ENCODE measurements at regions not wholly inside any gene's neighbourhood (a gene's known extent, or its start where the extent isn't known, plus 50 kb on each side); places are given as distances from the start of the nearest gene placed in this dataset.

DNA sequence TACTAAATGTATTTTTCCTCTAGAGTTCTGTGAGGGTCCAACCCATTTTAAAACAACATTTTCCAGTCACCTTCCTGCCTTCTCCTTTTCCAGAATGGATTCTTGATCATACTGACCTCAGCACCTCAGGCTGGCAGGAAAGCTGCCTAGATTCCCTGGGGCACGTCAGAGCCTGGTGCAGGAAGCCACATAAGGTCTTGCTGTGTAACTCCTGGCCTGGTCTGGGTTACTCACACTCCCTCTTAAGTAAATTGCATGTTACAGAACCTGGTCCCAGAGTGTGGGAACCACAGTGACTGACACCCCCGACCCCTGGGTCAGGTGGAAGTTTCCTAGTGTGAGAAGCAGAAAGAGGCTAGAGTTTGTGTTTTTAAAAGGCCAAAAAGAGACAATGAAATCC lies 209.8 kb downstream of the SPTSSA start:
- Histone ChIP-seq H3K4me3 (no peak overlapping the region), H3K4me1 (ENCODE audit: insufficient read depth) (no peaks in the 10 kb centered on the region), H3K36me3 (no peaks in the 10 kb centered on the region), H3K27ac (no peak overlapping the region), H3K9me3 (no peaks in the 10 kb centered on the region), H3K27me3 (no peaks in the 10 kb centered on the region)
- TF ChIP-seq POLR2A (IDR thresholded peaks at IDR 0.05) (no peak), EP300 (IDR thresholded peaks at IDR 0.05) (no peak)
- TF ChIP-seq, protein P1, sequence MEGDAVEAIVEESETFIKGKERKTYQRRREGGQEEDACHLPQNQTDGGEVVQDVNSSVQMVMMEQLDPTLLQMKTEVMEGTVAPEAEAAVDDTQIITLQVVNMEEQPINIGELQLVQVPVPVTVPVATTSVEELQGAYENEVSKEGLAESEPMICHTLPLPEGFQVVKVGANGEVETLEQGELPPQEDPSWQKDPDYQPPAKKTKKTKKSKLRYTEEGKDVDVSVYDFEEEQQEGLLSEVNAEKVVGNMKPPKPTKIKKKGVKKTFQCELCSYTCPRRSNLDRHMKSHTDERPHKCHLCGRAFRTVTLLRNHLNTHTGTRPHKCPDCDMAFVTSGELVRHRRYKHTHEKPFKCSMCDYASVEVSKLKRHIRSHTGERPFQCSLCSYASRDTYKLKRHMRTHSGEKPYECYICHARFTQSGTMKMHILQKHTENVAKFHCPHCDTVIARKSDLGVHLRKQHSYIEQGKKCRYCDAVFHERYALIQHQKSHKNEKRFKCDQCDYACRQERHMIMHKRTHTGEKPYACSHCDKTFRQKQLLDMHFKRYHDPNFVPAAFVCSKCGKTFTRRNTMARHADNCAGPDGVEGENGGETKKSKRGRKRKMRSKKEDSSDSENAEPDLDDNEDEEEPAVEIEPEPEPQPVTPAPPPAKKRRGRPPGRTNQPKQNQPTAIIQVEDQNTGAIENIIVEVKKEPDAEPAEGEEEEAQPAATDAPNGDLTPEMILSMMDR (IDR thresholded peaks at IDR 0.05): no peak
- 68 to 79% (median 77%) methylated on average over 2 of the region's 2 CpGs for WGBS, 3 donors
- intact Hi-C loops (cut with DNase I): no loop called here
- DNase-seq: no peak

DNA sequence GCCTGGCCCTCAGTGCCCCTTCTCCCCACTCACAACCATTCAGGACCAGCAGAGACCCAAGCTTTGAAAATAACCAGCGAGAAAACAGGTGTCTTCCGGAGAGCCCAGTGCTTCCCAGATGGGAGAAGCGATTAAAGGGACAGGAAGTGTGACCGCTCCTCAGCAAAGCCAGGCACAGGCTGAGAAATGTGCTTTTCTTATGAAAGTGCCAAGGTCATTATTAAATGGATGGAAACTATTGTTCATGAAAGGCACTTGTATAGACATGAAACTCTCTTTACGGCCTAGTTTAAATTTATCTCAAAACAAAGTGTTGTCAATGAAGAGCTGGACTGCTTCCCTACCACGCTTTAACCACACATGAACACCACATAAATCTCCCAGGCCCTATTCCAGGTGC lies 210.4 kb downstream of the SPTSSA start:
- intact Hi-C loops (cut with DNase I): no loop called here
- no peak for TF ChIP-seq EP300 (IDR thresholded peaks at IDR 0.05)
- no peak for TF ChIP-seq POLR2A (IDR thresholded peaks at IDR 0.05)
- TF ChIP-seq, protein P1 (IDR thresholded peaks at IDR 0.05): no peak
- Histone ChIP-seq H3K4me1 (ENCODE audit: insufficient read depth) (no peaks in the 10 kb centered on the region), H3K36me3 (no peaks in the 10 kb centered on the region), H3K9me3 (no peaks in the 10 kb centered on the region), H3K27me3 (no peaks in the 10 kb centered on the region), H3K4me3 (no peak overlapping the region), H3K27ac (no peak overlapping the region)
- no peak for DNase-seq
- 70 to 73% (median 71%) methylated on average over 6 of the region's 6 CpGs for WGBS, 3 donors

- no peak overlapping the region for H3K4me3 ChIP-seq
- no peaks in the 10 kb centered on the region for H3K9me3 ChIP-seq
- H3K27ac ChIP-seq: no peak overlapping the region
- H3K4me1 ChIP-seq (ENCODE audit: insufficient read depth): no peaks in the 10 kb centered on the region
- TF ChIP-seq, protein P1 (IDR thresholded peaks at IDR 0.05): no peak
- no peak for TF ChIP-seq POLR2A (IDR thresholded peaks at IDR 0.05)
- no peak for TF ChIP-seq EP300 (IDR thresholded peaks at IDR 0.05)
- intact Hi-C loops (cut with DNase I): no loop called here
- H3K27me3 ChIP-seq: no peaks in the 10 kb centered on the region
- H3K36me3 ChIP-seq: no peaks in the 10 kb centered on the region
- DNase-seq: no peak
- 64 to 67% (median 67%) methylated on average over 4 of the region's 4 CpGs for WGBS, 3 donors
These were observed 211.1 kb downstream of the SPTSSA start for GRCh38 chr14:34250959-34251358.

- intact Hi-C loops (cut with DNase I): no loop called here
- no peaks in the 10 kb centered on the region for H3K27me3 ChIP-seq
- H3K4me3 ChIP-seq: no peak overlapping the region
- H3K4me1 ChIP-seq (ENCODE audit: insufficient read depth): no peaks in the 10 kb centered on the region
- no peak for TF ChIP-seq EP300 (IDR thresholded peaks at IDR 0.05)
- TF ChIP-seq POLR2A (IDR thresholded peaks at IDR 0.05): no peak
- TF ChIP-seq, protein P1 (IDR thresholded peaks at IDR 0.05): no peak
- no peaks in the 10 kb centered on the region for H3K9me3 ChIP-seq
- H3K36me3 ChIP-seq: no peaks in the 10 kb centered on the region
- DNase-seq: no peak
- H3K27ac ChIP-seq: no peak overlapping the region
- WGBS, 3 donors: 0 to 64% (median 38%) methylated on average over 1 of the region's 1 CpG
These were observed 214.4 kb downstream of the SPTSSA start for GRCh38 chr14:34247605-34248004.

DNA sequence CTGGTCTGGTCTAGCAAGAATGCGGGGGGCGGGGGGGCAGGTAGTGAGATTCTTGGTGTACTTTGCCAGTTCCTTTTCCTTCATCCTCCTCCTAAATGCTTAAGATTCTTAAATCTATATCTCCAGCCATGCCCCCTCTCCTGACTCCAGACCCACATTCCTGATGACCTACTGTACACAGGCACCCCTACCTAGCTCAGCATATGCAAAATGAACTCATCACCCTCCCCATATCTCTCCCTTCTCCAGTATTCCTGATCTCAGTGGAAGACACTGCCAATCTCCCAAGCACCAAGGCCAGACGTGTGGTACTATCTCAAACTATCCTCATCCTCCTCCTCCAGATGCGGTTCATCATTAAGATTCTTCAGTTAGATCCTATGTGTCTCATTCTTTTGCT lies 215.8 kb downstream of the SPTSSA start:
- no peaks in the 10 kb centered on the region for H3K27me3 ChIP-seq
- no peak overlapping the region for H3K4me3 ChIP-seq
- H3K4me1 ChIP-seq (ENCODE audit: insufficient read depth): no peaks in the 10 kb centered on the region
- no peaks in the 10 kb centered on the region for H3K36me3 ChIP-seq
- intact Hi-C loops (cut with DNase I): no loop called here
- H3K9me3 ChIP-seq: no peaks in the 10 kb centered on the region
- WGBS, 3 donors: 31 to 69% (median 48%) methylated on average over 4 of the region's 4 CpGs
- TF ChIP-seq POLR2A (IDR thresholded peaks at IDR 0.05): no peak
- TF ChIP-seq, protein P1 (IDR thresholded peaks at IDR 0.05): no peak
- TF ChIP-seq EP300 (IDR thresholded peaks at IDR 0.05): no peak
- H3K27ac ChIP-seq: no peak overlapping the region
- DNase-seq: no peak
